CD4-positive, alpha-beta T cell (primary cell): ENCODE measurements at regions not wholly inside any gene's neighbourhood (a gene's known extent, or its start where the extent isn't known, plus 50 kb on each side); places are given as distances from the start of the nearest gene placed in this dataset.
A peak's percentile ranks its signal among the peaks of the same experiment; 100 is the strongest.

Source experiments
- ATAC-seq: fragments of 200-7000 bp; cut with Tn5 transposase; one replicate; pipeline ENCODE4 v1.10.0; 2022; ENCODE audit warnings: mild to moderate bottlenecking; ENCODE audit not compliant: poor library complexity
- CTCF ChIA-PET: fragments of 350-600 bp; sonication (Branson Sonifier 250); formaldehyde crosslinking; loops from one replicate; lab custom pipeline; 2021; ENCODE audit warnings: antibody characterized with exemption, inconsistent platforms; lab: Charles Lee
- POLR2A ChIA-PET: fragments of 350-600 bp; sonication (Branson Sonifier 250); formaldehyde crosslinking; loops from one replicate; lab custom pipeline; 2021; ENCODE audit warnings: antibody characterized with exemption, inconsistent platforms; lab: Charles Lee
- DNase-seq, 14 experiments: peaks; one replicate each; pipeline ENCODE4 v3.0.0-alpha.2; 2013 to 2020; ENCODE audit warnings: mixed read lengths in 2 of 14
- H3K27ac ChIP-seq, 2 donors: one replicate each; pipeline versions ENCODE4 v1.5.1 to v1.7.0; 2013; ENCODE audit warnings: low read length in 2 of 2, low read depth in 1 of 2, mild to moderate bottlenecking in 1 of 2
- H3K27me3 ChIP-seq, 2 experiments: 1 replicate in 1 of 2; 2 replicates in 1 of 2; pipeline versions ENCODE4 v1.6.1 to v1.7.0; 2013; ENCODE audit warnings: low read length in 2 of 2, control low read depth in 1 of 2, mild to moderate bottlenecking in 1 of 2, moderate library complexity in 1 of 2; ENCODE audit not compliant: insufficient read depth in 2 of 2, control insufficient read depth in 1 of 2
- H3K36me3 ChIP-seq: one replicate; pipeline ENCODE4 v1.6.1; 2013; ENCODE audit warnings: low read length, control low read depth; ENCODE audit not compliant: insufficient read depth
- H3K4me1 ChIP-seq: one replicate; pipeline ENCODE4 v1.6.1; 2013; ENCODE audit warnings: low read length, control low read depth; ENCODE audit not compliant: insufficient read depth
- H3K4me3 ChIP-seq: one replicate; pipeline ENCODE4 v1.5.1; 2013; ENCODE audit warnings: mild to moderate bottlenecking, low read length, moderate library complexity
- H3K9me3 ChIP-seq, 2 experiments: 1 replicate in 1 of 2; 2 replicates in 1 of 2; pipeline versions ENCODE4 v1.6.1 to v1.7.0; 2013; ENCODE audit warnings: low read length in 2 of 2, mild to moderate bottlenecking in 2 of 2, control low read depth in 1 of 2, moderate library complexity in 1 of 2; ENCODE audit not compliant: control insufficient read depth in 1 of 2, insufficient read depth in 1 of 2
- H3K27ac Mint-ChIP-seq: one replicate; pipeline ENCODE4 v1.8.0; 2020; ENCODE audit warnings: mixed read lengths
- H3K27me3 Mint-ChIP-seq: one replicate; pipeline ENCODE4 v1.8.0; 2021; ENCODE audit warnings: mixed read lengths
- H3K36me3 Mint-ChIP-seq: one replicate; pipeline ENCODE4 v1.8.0; 2021; ENCODE audit warnings: low read depth, mixed read lengths
- H3K4me1 Mint-ChIP-seq: one replicate; pipeline ENCODE4 v1.8.0; 2021; ENCODE audit warnings: low read depth, mixed read lengths
- H3K4me3 Mint-ChIP-seq: one replicate; pipeline ENCODE4 v1.8.0; 2020; ENCODE audit warnings: mild to moderate bottlenecking, mixed read lengths
- H3K9me3 Mint-ChIP-seq: one replicate; pipeline ENCODE4 v1.8.0; 2020; ENCODE audit warnings: mixed read lengths
- intact Hi-C, 2 experiments: fragments of 100-400 bp; cut with DNase I in 1 of 2; cut with micrococcal nuclease in 1 of 2; formaldehyde crosslinking; loops; one replicate each; pipeline versions ENCODE4 v1.15.1 to v1.9.0; 2023 to 2025; cut with DNase I, micrococcal nuclease
- TF ChIP-seq, protein P1 (sequence below): fragments of 200-600 bp; IDR thresholded peaks from one replicate; pipeline ENCODE4 v1.8.0; 2022; ENCODE audit warnings: antibody characterized with exemption, mild to moderate bottlenecking

DNA sequence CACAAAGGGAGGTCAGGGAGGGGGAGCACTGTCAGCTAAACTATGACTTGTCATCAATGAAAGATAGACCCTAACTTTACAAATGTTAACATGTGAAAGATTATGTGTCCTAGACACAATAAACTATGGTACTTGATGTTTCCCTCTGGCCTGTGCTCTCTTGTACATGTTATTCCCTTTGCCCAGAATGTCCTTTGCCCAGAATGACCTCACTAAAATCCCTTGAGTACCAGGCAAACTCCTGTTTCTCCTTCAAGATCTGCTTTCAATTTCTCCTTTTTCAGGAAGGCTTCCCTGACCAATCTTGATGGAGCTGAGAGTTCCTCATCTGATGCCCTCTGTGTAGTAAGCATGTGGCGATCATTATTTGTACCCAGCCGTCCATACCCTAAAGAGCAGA, 143.1 kb downstream of the ZNF365 start:
- ATAC-seq, result no peak
- peaks cover 11% of the 10 kb centered on the region for H3K27me3 Mint-ChIP-seq
- H3K4me1 Mint-ChIP-seq, result no peaks in the 10 kb centered on the region
- intact Hi-C loops, result no loop called here
- H3K9me3 Mint-ChIP-seq, result no peaks in the 10 kb centered on the region
- no peak overlapping the region for H3K4me3 Mint-ChIP-seq
- ChIA-PET POLR2A (no interaction called here), CTCF (no interaction called here)
- H3K27ac Mint-ChIP-seq, result no peak overlapping the region
- Histone ChIP-seq H3K27me3 (no peaks in the 10 kb centered on the region), H3K27ac (no peak overlapping the region), H3K9me3 (no peaks in the 10 kb centered on the region), H3K4me3 (no peak overlapping the region), H3K4me1 (no peaks in the 10 kb centered on the region), H3K36me3 (no peaks in the 10 kb centered on the region)
- DNase-seq, result no peak
- TF ChIP-seq, protein P1, sequence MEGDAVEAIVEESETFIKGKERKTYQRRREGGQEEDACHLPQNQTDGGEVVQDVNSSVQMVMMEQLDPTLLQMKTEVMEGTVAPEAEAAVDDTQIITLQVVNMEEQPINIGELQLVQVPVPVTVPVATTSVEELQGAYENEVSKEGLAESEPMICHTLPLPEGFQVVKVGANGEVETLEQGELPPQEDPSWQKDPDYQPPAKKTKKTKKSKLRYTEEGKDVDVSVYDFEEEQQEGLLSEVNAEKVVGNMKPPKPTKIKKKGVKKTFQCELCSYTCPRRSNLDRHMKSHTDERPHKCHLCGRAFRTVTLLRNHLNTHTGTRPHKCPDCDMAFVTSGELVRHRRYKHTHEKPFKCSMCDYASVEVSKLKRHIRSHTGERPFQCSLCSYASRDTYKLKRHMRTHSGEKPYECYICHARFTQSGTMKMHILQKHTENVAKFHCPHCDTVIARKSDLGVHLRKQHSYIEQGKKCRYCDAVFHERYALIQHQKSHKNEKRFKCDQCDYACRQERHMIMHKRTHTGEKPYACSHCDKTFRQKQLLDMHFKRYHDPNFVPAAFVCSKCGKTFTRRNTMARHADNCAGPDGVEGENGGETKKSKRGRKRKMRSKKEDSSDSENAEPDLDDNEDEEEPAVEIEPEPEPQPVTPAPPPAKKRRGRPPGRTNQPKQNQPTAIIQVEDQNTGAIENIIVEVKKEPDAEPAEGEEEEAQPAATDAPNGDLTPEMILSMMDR, result no peak
- no peaks in the 10 kb centered on the region for H3K36me3 Mint-ChIP-seq

DNA sequence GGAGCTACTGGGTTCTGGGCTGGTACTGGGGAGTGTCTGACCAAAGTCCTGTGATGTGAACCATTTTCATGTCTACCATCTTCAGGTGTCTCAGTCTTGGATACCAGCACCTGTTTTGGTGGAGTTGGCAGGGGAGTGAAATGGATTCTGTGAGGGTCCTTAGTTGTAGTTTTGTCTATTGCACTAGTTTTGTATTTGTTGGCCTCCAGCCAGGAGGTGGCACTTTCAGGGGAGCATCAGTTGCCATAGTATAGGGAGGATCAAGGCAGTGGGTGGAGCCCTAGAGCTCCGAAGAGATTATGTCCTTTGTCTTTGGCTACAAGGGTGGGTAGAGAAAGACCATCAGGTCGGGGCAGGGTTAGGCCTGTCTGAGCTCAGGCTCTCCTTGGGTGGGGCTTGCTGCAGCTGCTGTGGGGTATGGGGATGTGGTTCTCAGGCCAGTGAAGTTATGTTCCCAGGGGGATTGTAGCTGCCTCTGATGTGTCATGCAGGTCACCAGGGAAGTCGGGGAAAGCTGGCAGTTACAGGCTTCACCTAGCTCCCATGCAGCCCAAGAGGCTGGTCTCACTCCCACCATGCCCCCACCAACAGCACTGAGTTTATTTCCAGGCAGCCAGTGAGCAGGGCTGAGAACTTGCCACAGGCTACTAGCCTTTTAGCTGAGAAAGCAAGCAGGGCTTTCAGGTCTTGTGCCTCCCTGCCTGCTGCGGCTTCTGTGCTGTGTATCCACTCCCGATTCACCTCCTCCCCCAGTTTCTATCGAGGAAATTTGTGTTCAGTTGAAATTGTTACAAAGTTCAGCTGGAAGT, 153.1 kb downstream of the ZNF365 start:
- H3K27ac Mint-ChIP-seq, result peak overlapping the region; percentile 73
- ATAC-seq (no peak), DNase-seq (peak in 2 of 14 experiments; percentile 22 to 23)
- H3K4me1 ChIP-seq, result peaks cover 34% of the 10 kb centered on the region
- ChIA-PET POLR2A (no interaction called here), CTCF (no interaction called here)
- peaks cover 0 to 3% of the 10 kb centered on the region in 2 experiments for H3K9me3 ChIP-seq
- H3K27ac ChIP-seq, result no peak overlapping the region
- no peaks in the 10 kb centered on the region for H3K36me3 Mint-ChIP-seq
- no peaks in the 10 kb centered on the region for H3K27me3 ChIP-seq
- peak overlapping the region; percentile 78 for H3K4me3 Mint-ChIP-seq
- H3K4me3 ChIP-seq, result no peak overlapping the region
- intact Hi-C loops, result loop anchor here (5.0 to 10.0 kb wide), 2 partner anchors 288 to 290 kb away; partner anchors contain the start of gene EGR2 (in 2 of the 2)
- no peaks in the 10 kb centered on the region for H3K36me3 ChIP-seq
- peaks cover 2% of the 10 kb centered on the region for H3K9me3 Mint-ChIP-seq
- peaks cover 41% of the 10 kb centered on the region for H3K4me1 Mint-ChIP-seq
- H3K27me3 Mint-ChIP-seq, result no peaks in the 10 kb centered on the region
- TF ChIP-seq, protein P1, result no peak

DNA sequence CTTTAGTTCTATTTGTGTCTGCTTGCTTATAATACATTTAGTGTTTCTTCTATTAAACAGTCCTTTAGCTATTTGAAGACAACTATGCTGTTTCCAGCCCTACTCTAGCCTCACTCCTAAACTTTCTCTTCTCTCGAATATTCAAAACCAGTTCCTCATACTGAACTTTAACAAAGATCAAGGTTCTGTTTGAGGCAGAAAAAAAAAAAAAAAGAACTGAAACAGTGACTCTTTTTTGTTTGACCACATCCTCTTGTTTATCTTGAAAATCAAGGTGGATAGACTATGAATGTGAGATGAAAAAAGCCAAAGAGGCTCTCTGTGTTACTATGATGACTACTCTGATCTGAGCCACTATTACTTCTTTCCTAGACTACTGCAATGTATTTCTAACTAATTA, 154.3 kb downstream of the ZNF365 start:
- peak in 3 of 14 experiments; percentile 61 to 75 (median 69) for DNase-seq
- H3K36me3 ChIP-seq, result no peaks in the 10 kb centered on the region
- TF ChIP-seq, protein P1, result no peak
- intact Hi-C loops, result loop anchor here (5.0 to 10.0 kb wide), 2 partner anchors 286 to 289 kb away; partner anchors contain the start of gene EGR2 (in 2 of the 2)
- peak; percentile 92 for ATAC-seq
- Mint-ChIP-seq H3K4me3 (peak overlapping the region; percentile 78), H3K36me3 (no peaks in the 10 kb centered on the region), H3K27me3 (no peaks in the 10 kb centered on the region), H3K27ac (peak overlapping the region; percentile 73), H3K9me3 (peaks cover 2% of the 10 kb centered on the region), H3K4me1 (peaks cover 41% of the 10 kb centered on the region)
- H3K4me3 ChIP-seq, result no peak overlapping the region
- peaks cover 0 to 3% of the 10 kb centered on the region in 2 experiments for H3K9me3 ChIP-seq
- no peak overlapping the region for H3K27ac ChIP-seq
- CTCF ChIA-PET, result interaction anchor here (0.5 to 0.7 kb wide), 2 partner anchors 25 to 366 kb away, joined by 3 to 4 read pairs; no protein-coding TSS in a partner anchor
- no peaks in the 10 kb centered on the region for H3K27me3 ChIP-seq
- POLR2A ChIA-PET, result interaction anchor here (0.7 kb wide), 3 partner anchors 75 to 605 kb away, joined by 3 to 4 read pairs (median 3); partner anchors contain the start of gene NRBF2
- H3K4me1 ChIP-seq, result peaks cover 34% of the 10 kb centered on the region
